Mammary epithelial cell (primary cell): ENCODE measurements at regions not wholly inside any gene's neighbourhood (a gene's known extent, or its start where the extent isn't known, plus 50 kb on each side); places are given as distances from the start of the nearest gene placed in this dataset.

ENCODE experiments used
- EZH2 ChIP-seq: IDR thresholded peaks from 2 replicates; pipeline ENCODE4 v1.6.1; 2012; ENCODE audit warnings: low read length, inconsistent platforms, borderline replicate concordance
- TF ChIP-seq, protein P1 (sequence below), 2 donors: IDR thresholded peaks in 1 of 2; conservative IDR thresholded peaks in 1 of 2; 2 replicates each; pipeline ENCODE4 v1.5.1; 2011 to 2012; ENCODE audit warnings: inconsistent platforms in 2 of 2, low read length in 2 of 2, mild to moderate bottlenecking in 2 of 2, control low read depth in 1 of 2, low read depth in 1 of 2; ENCODE audit not compliant: insufficient read depth in 1 of 2; ENCODE audit errors: extremely low read depth in 1 of 2

DNA sequence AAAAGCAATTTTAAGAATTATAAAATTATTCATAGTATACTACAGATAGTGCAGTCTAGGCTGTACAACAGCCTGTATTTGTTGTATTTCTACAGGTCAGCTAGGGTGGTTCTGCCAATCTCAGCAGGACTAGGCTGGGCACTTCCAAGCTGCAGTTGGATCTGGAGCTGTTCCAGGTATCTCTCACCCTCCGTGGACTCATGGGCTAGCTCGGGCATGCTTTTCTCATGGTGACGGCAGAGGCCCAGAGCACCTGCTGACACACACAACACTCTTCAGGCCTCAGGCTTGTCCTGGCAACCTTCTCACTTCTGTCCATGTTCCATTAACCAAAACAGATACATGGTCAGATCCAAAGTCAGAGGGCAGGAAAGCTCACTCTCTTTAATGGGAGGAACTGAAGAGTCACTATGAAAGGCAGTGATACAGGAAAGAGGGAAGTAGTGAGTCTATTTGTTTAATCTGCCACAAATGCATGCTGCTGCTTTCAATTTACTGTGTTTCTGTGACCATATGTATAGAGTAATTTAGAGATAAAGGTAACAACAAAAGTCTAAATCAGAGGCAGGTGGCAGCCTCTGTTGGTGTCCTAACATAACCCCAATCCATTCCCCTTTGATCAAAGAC lies 462.4 kb upstream of the ACVR2A start:
- no peak for TF ChIP-seq EZH2
- TF ChIP-seq, protein P1, sequence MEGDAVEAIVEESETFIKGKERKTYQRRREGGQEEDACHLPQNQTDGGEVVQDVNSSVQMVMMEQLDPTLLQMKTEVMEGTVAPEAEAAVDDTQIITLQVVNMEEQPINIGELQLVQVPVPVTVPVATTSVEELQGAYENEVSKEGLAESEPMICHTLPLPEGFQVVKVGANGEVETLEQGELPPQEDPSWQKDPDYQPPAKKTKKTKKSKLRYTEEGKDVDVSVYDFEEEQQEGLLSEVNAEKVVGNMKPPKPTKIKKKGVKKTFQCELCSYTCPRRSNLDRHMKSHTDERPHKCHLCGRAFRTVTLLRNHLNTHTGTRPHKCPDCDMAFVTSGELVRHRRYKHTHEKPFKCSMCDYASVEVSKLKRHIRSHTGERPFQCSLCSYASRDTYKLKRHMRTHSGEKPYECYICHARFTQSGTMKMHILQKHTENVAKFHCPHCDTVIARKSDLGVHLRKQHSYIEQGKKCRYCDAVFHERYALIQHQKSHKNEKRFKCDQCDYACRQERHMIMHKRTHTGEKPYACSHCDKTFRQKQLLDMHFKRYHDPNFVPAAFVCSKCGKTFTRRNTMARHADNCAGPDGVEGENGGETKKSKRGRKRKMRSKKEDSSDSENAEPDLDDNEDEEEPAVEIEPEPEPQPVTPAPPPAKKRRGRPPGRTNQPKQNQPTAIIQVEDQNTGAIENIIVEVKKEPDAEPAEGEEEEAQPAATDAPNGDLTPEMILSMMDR (conservative IDR thresholded peaks at IDR 0.05 in 1 of 2, IDR thresholded peaks at IDR 0.05 in 1 of 2; ENCODE audit: extremely low read depth in 1 of 2, insufficient read depth in 1 of 2, low read depth in 1 of 2, low read length in 2 of 2) = no peak
